ENCODE measurements at regions not wholly inside any gene's neighbourhood (a gene's known extent, or its start where the extent isn't known, plus 50 kb on each side); places are given as distances from the start of the nearest gene placed in this dataset.
"Not testable (repeated sequence)": the region's sequence is repeated elsewhere in the genome, so short reads cannot be mapped to it uniquely, and the experiment has no call there.

DNA sequence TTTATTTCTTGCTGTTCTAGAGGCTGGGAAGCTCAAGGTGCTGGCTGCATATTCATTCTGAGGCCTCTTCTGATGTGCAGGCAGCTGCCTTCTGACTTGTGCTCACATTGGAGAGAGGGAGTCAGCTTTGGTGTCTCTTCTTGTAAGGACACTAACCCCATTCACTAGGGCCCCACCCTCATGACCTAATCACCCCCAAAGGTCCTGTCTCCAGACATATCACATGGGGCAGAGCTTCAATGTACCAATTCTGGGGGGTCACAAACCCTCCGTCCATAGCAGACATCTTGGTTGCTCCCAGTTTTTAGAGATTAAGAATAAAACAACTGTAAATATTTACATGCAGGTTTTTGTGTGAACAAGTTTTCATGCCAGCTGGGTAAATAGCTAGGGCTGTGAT, 109.1 kb downstream of the RTP5 start:
- FAIRE-seq, result no peak
- no peak for DNase-seq (ENCODE audit: extremely low spot score, insufficient read length, low read depth)

DNA sequence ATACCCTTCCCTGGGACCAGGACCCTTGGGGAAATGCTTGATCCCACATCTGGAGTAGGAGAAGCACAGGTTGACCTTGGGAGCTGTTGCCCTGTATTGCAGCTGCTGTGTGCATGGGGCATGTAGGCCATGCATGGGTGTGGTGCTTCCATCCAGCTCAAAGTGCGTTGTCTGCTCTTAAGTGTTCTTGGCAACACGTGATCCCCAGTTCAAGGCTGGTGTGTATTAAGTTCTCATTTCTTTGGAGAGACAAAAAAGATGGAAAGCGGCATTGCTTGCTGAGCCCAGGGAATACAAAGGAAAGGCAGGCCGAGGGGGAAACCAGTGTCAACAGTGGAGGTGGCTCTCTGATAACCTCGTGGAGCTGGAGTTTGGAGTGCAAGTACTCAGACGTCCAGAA, 110.7 kb downstream of the RTP5 start:
- DNase-seq (ENCODE audit: extremely low spot score, insufficient read length, low read depth), result no peak
- FAIRE-seq, result no peak

DNA sequence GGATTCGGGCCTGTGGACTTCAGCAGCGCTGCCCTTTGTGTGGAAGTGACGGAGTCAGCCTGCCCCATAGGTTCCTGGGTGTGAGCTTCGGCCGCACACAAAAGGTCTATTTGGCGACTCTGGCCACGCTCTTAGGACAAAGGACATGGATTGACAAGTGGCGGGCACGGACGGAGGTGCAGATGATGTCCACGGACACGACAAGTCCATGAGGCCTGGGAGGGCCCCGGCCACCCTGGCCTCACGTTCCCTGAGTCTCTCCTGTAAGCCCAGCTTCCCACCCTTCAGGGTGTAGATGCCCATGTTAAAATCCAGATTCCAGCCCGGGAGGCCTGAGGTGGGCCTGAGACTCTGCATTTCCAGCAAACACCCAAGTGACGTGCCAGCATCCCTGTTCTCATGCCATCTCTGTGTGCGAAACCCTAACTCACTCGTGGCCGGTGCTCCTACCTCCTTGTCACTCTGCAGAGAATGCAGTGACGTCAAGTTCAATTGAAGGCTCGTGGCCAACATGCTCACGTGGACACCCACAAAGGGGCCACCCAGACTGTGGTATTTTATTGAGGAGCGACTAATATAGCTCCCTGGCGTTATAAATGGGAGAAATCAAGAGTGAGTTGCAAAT, 111.7 kb downstream of the RTP5 start:
- FAIRE-seq, result no peak
- no peak for DNase-seq (ENCODE audit: extremely low spot score, insufficient read length, low read depth)

DNA sequence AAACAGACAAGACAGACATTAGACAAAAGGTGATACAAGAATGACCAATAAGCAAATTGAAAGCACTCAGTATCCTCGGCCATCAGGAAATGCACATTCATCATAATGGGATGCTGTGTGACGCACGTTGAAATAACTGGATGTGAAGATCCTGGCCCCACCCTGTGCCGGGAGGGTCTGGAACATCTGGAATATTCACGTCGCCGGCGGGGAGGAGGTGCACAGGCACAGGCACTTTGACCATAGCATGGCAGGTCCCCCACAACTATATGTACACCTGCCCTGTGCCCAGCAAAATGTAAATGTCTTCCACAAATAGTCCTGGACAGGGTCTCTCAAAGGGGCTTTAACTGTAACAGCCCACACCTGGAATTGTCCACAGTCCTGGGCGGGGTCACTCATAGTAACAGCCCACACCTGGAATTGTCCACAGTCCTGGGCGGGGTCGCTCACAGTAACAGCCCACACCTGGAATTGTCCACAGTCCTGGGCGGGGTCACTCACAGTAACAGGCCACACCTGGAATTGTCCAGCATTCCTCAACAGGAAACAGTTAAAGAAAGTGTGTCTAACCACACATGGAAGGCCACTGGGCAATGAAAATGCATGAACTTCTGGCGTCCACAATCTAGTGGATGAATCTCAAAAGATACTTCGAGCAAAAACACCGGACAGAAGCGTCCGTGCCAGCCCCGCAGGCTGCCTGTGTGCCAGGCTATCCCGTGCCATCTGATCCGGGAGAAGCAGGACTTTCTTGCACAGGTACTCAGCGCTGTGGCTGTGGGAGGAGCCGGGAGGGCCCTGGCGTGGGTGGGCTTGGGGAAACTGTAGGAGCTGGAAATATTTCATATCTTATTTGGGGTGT, 113.4 kb downstream of the RTP5 start:
- FAIRE-seq (no peak), DNase-seq (ENCODE audit: extremely low spot score, insufficient read length, low read depth) (no peak)

DNA sequence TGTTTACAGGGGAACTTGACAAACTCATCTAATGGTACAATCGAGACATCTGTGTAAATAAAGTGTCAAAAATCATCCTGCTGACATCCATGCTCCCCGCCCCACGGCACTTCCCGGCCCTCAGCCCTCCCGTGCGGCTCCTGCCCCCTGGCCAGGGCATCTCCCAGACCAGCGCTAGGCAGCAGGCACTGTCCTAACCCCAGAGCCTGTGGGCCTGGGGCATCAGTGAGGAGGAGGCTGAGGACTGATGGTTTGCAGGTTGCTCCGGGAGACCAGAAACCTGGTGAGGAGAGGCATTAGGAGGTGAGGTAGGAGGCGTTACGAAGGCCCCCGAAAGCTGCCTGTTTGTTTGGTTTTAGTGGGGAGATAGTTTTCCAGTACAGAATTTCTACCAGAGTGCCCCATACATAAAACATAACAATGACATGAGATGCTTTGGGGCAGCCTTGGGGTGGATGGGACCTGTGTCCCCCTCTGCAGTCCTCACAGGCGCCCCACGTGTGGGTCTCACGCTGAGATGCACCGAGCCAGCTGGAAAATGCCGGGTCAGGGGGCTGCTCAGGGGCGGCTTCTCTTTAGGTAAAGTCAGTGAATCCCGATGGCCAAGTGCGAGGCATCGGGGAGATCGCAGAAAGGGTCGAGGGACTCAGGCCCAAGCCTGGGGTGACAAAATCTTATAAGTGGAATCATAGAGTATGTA, 114.2 kb downstream of the RTP5 start:
- no peak for DNase-seq (ENCODE audit: extremely low spot score, insufficient read length, low read depth)
- no peak for FAIRE-seq

- FAIRE-seq (no peak), DNase-seq (ENCODE audit: extremely low spot score, insufficient read length, low read depth) (no peak)
These were observed 114.7 kb downstream of the RTP5 start for GRCh38 chr2:241984271-241984655.

- FAIRE-seq (no peak), DNase-seq (ENCODE audit: extremely low spot score, insufficient read length, low read depth) (no peak)
These were observed 115.1 kb downstream of the RTP5 start for GRCh38 chr2:241984658-241985057.

GRCh38 chr2:241985161-241985985, 115.8 kb downstream of the RTP5 start:
- FAIRE-seq; DNase-seq (ENCODE audit: extremely low spot score, insufficient read length, low read depth): not testable (repeated sequence)

DNA sequence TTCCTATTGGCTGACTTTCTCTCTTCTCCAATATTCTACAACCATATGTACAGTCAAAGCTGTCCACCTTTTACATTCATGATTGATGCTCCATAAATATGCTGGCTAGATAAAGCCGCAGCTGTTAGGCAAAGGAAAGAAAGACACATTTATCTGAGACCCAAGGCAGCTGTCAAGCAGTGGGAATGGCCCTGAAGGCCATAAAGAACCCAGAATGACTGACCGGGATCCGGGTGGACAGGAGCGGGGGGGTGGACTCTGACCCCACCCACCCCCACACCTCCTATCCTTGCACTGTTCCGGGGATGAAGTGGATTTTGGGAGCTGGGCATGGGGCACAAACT, 116.4 kb downstream of the RTP5 start:
- FAIRE-seq, result no peak
- DNase-seq (ENCODE audit: extremely low spot score, insufficient read length, low read depth), result no peak

GRCh38 chr2:241986836-241987641, 117.5 kb downstream of the RTP5 start:
- FAIRE-seq (no peak), DNase-seq (ENCODE audit: extremely low spot score, insufficient read length, low read depth) (no peak)

- no peak for FAIRE-seq
- no peak for DNase-seq (ENCODE audit: extremely low spot score, insufficient read length, low read depth)
These were observed 118.2 kb downstream of the RTP5 start for GRCh38 chr2:241987726-241988125.

GRCh38 chr2:241988146-241988545, 118.6 kb downstream of the RTP5 start:
- DNase-seq (ENCODE audit: extremely low spot score, insufficient read length, low read depth) (no peak), FAIRE-seq (no peak)

DNA sequence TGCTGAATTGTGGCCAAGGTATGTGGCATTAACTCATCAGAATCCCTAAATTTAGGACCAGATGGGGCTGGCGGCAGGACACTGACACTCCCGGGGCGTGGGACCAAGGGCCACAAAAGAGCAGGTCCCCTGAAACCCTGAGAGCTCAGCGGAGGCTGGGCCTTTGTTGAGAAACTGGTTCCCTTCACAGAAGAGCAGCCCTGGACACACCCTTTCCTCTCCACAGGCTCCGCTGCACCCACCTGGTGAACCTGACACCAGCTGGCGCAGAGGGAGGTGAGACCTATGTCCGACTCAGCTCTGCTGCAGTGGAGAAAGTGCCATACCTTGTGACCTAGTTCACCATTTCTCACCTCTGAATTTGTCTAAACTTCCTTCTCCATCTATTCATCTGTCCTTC, 119.5 kb downstream of the RTP5 start:
- FAIRE-seq (no peak), DNase-seq (ENCODE audit: extremely low spot score, insufficient read length, low read depth) (no peak)

DNA sequence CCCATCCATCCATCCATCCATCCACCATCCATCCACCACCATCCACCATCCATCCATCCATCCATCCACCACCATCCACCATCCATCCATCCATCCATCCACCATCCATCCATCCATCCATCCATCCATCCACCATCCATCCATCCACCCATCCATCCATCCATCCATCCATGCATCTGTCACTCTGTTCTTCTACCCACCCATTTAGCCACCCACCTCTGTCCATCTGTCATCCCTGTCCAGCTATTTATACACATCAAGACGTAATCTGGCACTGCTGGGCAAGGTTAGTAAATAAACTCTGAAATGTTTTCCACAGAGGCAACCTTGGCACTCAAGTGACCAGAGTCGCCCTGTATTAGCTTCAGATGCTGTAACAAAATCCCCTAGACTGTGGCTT, 120.9 kb downstream of the RTP5 start:
- no peak for FAIRE-seq
- no peak for DNase-seq (ENCODE audit: extremely low spot score, insufficient read length, low read depth)

DNA sequence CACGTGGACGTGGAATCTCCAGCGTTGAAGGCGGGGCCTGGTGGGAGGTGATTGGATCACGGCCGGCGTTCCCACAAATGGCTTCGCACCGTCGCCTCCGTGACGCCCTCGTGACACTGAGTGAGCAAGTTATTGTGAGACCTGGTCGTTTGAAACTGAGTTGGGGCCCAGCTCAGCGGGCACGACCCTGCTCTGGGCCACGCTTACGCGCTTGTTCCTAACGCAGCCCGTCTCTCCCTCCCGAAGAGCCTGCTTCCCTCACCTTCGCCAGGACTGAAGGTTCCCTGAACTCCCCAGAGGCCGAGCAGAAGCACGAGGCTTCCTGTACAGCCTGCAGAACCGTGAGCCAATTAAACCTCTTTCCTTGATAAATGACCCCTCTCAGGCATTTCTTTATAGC, 121.8 kb downstream of the RTP5 start:
- DNase-seq (ENCODE audit: extremely low spot score, insufficient read length, low read depth) (no peak), FAIRE-seq (no peak)

DNA sequence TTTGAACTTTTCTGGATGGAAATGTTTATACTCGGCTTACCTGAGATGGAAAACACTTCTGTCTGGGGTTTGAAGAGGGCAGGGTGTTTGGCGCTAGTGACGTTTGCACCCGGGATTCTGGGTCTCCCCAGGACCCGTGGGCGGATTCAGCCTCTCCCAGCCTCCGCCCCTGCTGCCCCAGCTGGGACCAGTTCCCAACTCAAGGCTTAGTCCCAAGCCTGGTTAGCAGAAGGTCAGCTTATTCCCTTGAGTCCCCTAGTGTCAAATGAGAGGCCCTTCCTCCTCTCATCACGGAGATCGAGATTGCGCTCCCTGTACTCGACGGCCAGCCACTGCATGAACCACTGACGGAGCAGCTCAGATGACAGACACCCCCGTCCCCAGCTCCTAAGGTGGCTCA, 123.2 kb downstream of the RTP5 start:
- FAIRE-seq (no peak), DNase-seq (ENCODE audit: extremely low spot score, insufficient read length, low read depth) (no peak)

- no peak for DNase-seq (ENCODE audit: extremely low spot score, insufficient read length, low read depth)
- no peak for FAIRE-seq
These were observed 124.0 kb downstream of the RTP5 start for GRCh38 chr2:241993386-241994005.

- FAIRE-seq, result no peak
- no peak for DNase-seq (ENCODE audit: extremely low spot score, insufficient read length, low read depth)
These were observed 124.6 kb downstream of the RTP5 start for GRCh38 chr2:241994086-241994485.

- no peak for DNase-seq (ENCODE audit: extremely low spot score, insufficient read length, low read depth)
- no peak for FAIRE-seq
These were observed 125.2 kb downstream of the RTP5 start for GRCh38 chr2:241994556-241995213.

All from GM18507 (cell line).